ENCODE measurements at regions not wholly inside any gene's neighbourhood (a gene's known extent, or its start where the extent isn't known, plus 50 kb on each side); places are given as distances from the start of the nearest gene placed in this dataset.

- TF ChIP-seq CTCF (IDR thresholded peaks at IDR 0.05) (no peak), POLR2A (IDR thresholded peaks at IDR 0.05) (no peak), POLR2AphosphoS5 (IDR thresholded peaks at IDR 0.05) (no peak)
These were observed 121.5 kb upstream of the RAB4A start for GRCh38 chr1:229149435-229149834.

Data from upper lobe of left lung (tissue), 4 donors.